ENCODE measurements at regions not wholly inside any gene's neighbourhood (a gene's known extent, or its start where the extent isn't known, plus 50 kb on each side); places are given as distances from the start of the nearest gene placed in this dataset.

- DNase-seq = no peak
Observed at GRCh38 chr1:103247517-103247916, 139.2 kb upstream of the COL11A1 start.

GRCh38 chr1:103243481-103243880 lies 135.2 kb upstream of the COL11A1 start:
- no peak for DNase-seq

- no peak for DNase-seq
Observed at GRCh38 chr1:103239034-103239433, 130.7 kb upstream of the COL11A1 start.

- DNase-seq = no peak
Observed at GRCh38 chr1:103230061-103230460, 121.7 kb upstream of the COL11A1 start.

- peak; percentile 57 for DNase-seq
Observed at GRCh38 chr1:103220631-103221041, 112.3 kb upstream of the COL11A1 start.

GRCh38 chr1:103218821-103219220 lies 110.5 kb upstream of the COL11A1 start:
- no peak for DNase-seq

GRCh38 chr1:103218369-103218768 lies 110.0 kb upstream of the COL11A1 start:
- no peak for DNase-seq

GRCh38 chr1:103211073-103211472 lies 102.8 kb upstream of the COL11A1 start:
- no peak for DNase-seq

- no peak for DNase-seq
Observed at GRCh38 chr1:103208844-103209243, 100.5 kb upstream of the COL11A1 start.

- DNase-seq = no peak
Observed at GRCh38 chr1:103199001-103199400, 90.7 kb upstream of the COL11A1 start.

- DNase-seq = no peak
Observed at GRCh38 chr1:103198076-103198475, 89.8 kb upstream of the COL11A1 start.

- DNase-seq = no peak
Observed at GRCh38 chr1:103197216-103197615, 88.9 kb upstream of the COL11A1 start.

- DNase-seq = no peak
Observed at GRCh38 chr1:103194984-103195383, 86.7 kb upstream of the COL11A1 start.

- DNase-seq = no peak
Observed at GRCh38 chr1:103194060-103194459, 85.7 kb upstream of the COL11A1 start.

GRCh38 chr1:103191327-103191726 lies 83.0 kb upstream of the COL11A1 start:
- no peak for DNase-seq

GRCh38 chr1:103190766-103191165 lies 82.4 kb upstream of the COL11A1 start:
- no peak for DNase-seq

GRCh38 chr1:103187673-103188072 lies 79.4 kb upstream of the COL11A1 start:
- no peak for DNase-seq

- peak; percentile 9 for DNase-seq
Observed at GRCh38 chr1:103180660-103181059, 72.3 kb upstream of the COL11A1 start.

GRCh38 chr1:103177108-103177775 lies 68.9 kb upstream of the COL11A1 start:
- DNase-seq = no peak

- DNase-seq = no peak
Observed at GRCh38 chr1:103171041-103171590, 62.8 kb upstream of the COL11A1 start.

- DNase-seq = no peak
Observed at GRCh38 chr1:103170609-103171008, 62.3 kb upstream of the COL11A1 start.

- no peak for DNase-seq
Observed at GRCh38 chr1:103162360-103162759, 54.0 kb upstream of the COL11A1 start.

- DNase-seq = no peak
Observed at GRCh38 chr1:103160281-103160680, 52.0 kb upstream of the COL11A1 start.
